Endothelial cell (in vitro differentiated cells): ENCODE measurements at regions not wholly inside any gene's neighbourhood (a gene's known extent, or its start where the extent isn't known, plus 50 kb on each side); places are given as distances from the start of the nearest gene placed in this dataset.
A peak's percentile ranks its signal among the peaks of the same experiment; 100 is the strongest.

Experiments
- DNase-seq: peaks from one replicate; pipeline ENCODE4 v3.0.0; 2021; ENCODE audit warnings: low spot score
- H3K27ac Mint-ChIP-seq: one replicate; pipeline ENCODE4 v1.8.0; 2021; ENCODE audit warnings: mixed read lengths, inconsistent platforms; ENCODE audit not compliant: unreplicated experiment
- H3K27me3 Mint-ChIP-seq: one replicate; pipeline ENCODE4 v1.8.0; 2021; ENCODE audit warnings: mild to moderate bottlenecking, moderate library complexity, mixed read lengths, inconsistent platforms; ENCODE audit not compliant: unreplicated experiment
- H3K36me3 Mint-ChIP-seq: one replicate; pipeline ENCODE4 v1.8.0; 2021; ENCODE audit warnings: mild to moderate bottlenecking, low read depth, mixed read lengths, inconsistent platforms; ENCODE audit not compliant: unreplicated experiment
- H3K4me1 Mint-ChIP-seq: one replicate; pipeline ENCODE4 v1.8.0; 2021; ENCODE audit warnings: mild to moderate bottlenecking, mixed read lengths, inconsistent platforms; ENCODE audit not compliant: unreplicated experiment
- H3K4me3 Mint-ChIP-seq: one replicate; pipeline ENCODE4 v1.8.0; 2021; ENCODE audit warnings: mild to moderate bottlenecking, mixed read lengths, inconsistent platforms; ENCODE audit not compliant: unreplicated experiment
- H3K9me3 Mint-ChIP-seq: one replicate; pipeline ENCODE4 v1.8.0; 2021; ENCODE audit warnings: mixed read lengths, inconsistent platforms; ENCODE audit not compliant: unreplicated experiment
- CTCF ChIP-seq: fragments of 200-600 bp; sonication (generic); IDR thresholded peaks from one replicate; pipeline ENCODE4 v1.5.0; 2021; ENCODE audit warnings: antibody characterized with exemption; ENCODE audit not compliant: unreplicated experiment

- Mint-ChIP-seq H3K9me3 (peaks cover 2% of the 10 kb centered on the region), H3K4me1 (peaks cover 17% of the 10 kb centered on the region), H3K4me3 (peak overlapping the region; percentile 1), H3K27ac (peak overlapping the region; percentile 94), H3K27me3 (peaks cover 4% of the 10 kb centered on the region), H3K36me3 (no peaks in the 10 kb centered on the region)
- peak; percentile 37 for DNase-seq
- no peak for TF ChIP-seq CTCF
Observed at GRCh38 chr18:61719671-61720070, 173.1 kb downstream of the RNF152 start.

DNA sequence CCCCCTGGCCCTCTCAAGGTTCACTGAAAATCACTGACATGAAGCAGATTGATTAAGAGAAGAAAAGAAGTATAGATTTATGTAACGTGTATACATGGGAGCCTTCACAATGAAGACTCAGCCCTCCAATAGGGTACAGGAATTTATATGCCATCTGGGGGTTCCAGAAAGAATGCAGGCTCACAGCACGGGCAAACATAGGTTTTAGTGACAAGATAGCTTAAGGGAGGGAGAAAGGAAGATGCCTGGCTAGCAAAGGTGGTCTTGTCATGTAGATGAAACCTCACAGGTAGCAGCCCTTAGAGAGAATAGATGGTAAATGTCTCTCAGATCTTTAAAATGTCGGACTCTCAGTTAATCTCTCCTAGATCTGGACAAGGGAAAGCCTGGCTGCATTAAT is 173.9 kb downstream of the RNF152 start:
- Mint-ChIP-seq H3K36me3 (no peaks in the 10 kb centered on the region), H3K27me3 (peaks cover 2% of the 10 kb centered on the region), H3K27ac (peak overlapping the region; percentile 65), H3K9me3 (no peaks in the 10 kb centered on the region), H3K4me3 (no peak overlapping the region), H3K4me1 (peaks cover 17% of the 10 kb centered on the region)
- no peak for TF ChIP-seq CTCF
- no peak for DNase-seq

DNA sequence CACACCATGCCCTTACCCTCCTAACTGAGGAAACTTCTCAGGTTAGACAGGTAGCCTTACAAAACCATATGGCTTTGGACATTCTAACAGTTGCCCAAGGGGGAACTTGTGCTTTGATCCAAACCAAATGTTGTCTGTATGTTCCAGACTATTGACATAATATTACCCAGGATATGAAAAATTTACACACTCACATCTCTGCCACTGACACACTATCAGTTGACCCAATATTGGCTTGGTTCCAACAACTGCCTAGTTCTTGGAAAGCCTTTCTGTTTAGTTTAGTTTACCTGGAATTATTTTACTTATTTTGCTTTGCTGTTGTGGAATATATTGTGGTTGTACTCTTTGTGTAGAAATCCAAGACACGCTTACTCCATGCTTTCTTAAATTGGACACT is 178.4 kb downstream of the RNF152 start:
- Mint-ChIP-seq H3K27ac (no peak overlapping the region), H3K27me3 (peaks cover 2% of the 10 kb centered on the region), H3K4me3 (no peak overlapping the region), H3K36me3 (no peaks in the 10 kb centered on the region), H3K4me1 (peaks cover 11% of the 10 kb centered on the region), H3K9me3 (no peaks in the 10 kb centered on the region)
- DNase-seq: no peak
- TF ChIP-seq CTCF: no peak

DNA sequence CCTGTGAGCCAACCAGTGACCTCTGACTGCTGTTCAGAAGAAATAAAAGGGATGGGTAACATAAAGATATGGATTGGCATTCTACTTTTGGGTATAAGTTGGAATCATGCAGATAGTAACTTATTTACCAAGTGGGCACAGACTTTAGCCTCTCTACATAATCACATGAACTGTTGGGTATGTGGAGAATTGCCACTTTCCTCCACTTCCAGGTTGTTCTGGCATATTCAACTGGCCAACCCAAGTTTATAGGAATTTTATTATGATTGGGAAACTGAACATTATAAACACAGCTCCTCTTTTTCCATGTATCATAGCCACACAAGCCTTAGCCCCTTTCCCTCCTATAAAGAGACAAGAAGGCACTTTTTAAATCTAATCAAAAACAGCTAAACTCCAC is 179.3 kb downstream of the RNF152 start:
- DNase-seq: no peak
- Mint-ChIP-seq H3K9me3 (no peaks in the 10 kb centered on the region), H3K4me1 (peaks cover 3% of the 10 kb centered on the region), H3K27ac (no peak overlapping the region), H3K36me3 (no peaks in the 10 kb centered on the region), H3K27me3 (peaks cover 2% of the 10 kb centered on the region), H3K4me3 (no peak overlapping the region)
- TF ChIP-seq CTCF: no peak

- no peak for TF ChIP-seq CTCF
- H3K9me3 Mint-ChIP-seq: no peaks in the 10 kb centered on the region
- no peak for DNase-seq
- no peak overlapping the region for H3K4me3 Mint-ChIP-seq
- no peak overlapping the region for H3K27ac Mint-ChIP-seq
- peaks cover 2% of the 10 kb centered on the region for H3K4me1 Mint-ChIP-seq
- H3K36me3 Mint-ChIP-seq: no peaks in the 10 kb centered on the region
- H3K27me3 Mint-ChIP-seq: no peaks in the 10 kb centered on the region
Observed at GRCh38 chr18:61710082-61710620, 182.7 kb downstream of the RNF152 start.
